ENCODE measurements at regions not wholly inside any gene's neighbourhood (a gene's known extent, or its start where the extent isn't known, plus 50 kb on each side); places are given as distances from the start of the nearest gene placed in this dataset.

DNA sequence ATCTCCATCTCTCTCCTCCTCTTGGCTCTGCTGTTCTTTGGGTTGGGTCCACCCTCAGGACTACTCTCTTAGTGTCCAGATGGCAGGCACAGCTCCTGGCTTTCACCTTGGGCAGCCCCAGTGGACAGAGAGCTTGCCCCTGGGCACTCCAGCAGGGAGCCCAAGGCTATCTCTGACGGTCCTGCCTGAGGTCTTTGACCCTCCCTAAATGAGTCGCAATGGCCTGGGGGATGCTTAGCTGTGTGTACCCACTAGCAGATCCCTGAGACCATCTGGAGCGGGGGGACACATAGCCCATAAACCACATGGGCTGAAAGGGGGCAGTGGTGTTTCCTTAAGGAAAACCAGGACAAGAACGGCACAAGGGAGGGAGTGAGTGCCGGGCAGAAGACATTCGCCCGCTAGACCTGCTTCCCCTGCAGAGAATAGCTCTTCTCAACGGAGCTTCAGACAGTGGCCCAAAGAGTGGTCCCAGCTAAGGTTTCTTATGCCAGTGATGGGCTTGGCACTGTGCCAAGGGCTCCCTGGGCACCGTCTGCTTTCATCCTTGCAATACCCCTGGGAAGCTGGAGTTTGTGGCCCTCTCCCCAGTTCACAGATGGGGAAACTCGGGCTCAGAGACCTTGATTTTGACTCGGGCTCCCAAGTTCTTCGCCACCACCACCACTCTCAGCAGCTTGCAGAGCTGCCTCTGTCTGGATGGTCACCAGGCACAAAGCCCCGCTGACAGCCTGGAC, 53.9 kb upstream of the ANO1 start:
- Histone ChIP-seq H2AK5ac (ENCODE audit: insufficient read length, low read length) (no peak overlapping the region), H2BK20ac (ENCODE audit: low read depth, low read length, poor library complexity, severe bottlenecking) (no peak overlapping the region), H3T11ph (ENCODE audit: low read length) (no peak overlapping the region), H2BK15ac (ENCODE audit: low read depth, low read length) (no peak overlapping the region), H4K91ac (ENCODE audit: insufficient read length, low read depth, low read length) (no peak overlapping the region), H3K27ac (ENCODE audit: insufficient read length, low read depth, low read length) (no peak overlapping the region), H3K27me3 (ENCODE audit: insufficient read depth, low read length) (no peaks in the 10 kb centered on the region), H3K4me2 (ENCODE audit: insufficient read depth, insufficient read length, low read length) (no peak overlapping the region), H2BK5ac (ENCODE audit: insufficient read length, low read length) (no peak overlapping the region), H2BK12ac (ENCODE audit: insufficient read length, low read depth, low read length) (no peak overlapping the region), H3K56ac (ENCODE audit: insufficient read length, low read depth, low read length) (no peak overlapping the region), H3K14ac (ENCODE audit: insufficient read depth, low read length) (no peak overlapping the region), H3K23ac (ENCODE audit: insufficient read length, low read depth, low read length) (no peak overlapping the region), H4K20me1 (ENCODE audit: control insufficient read depth, insufficient read depth, insufficient read length) (no peaks in the 10 kb centered on the region), H4K8ac (replicated peaks; ENCODE audit: insufficient read length, low read depth, low read length) (no peak overlapping the region), H3K9me3 (ENCODE audit: control insufficient read depth, low read depth, low read length) (no peaks in the 10 kb centered on the region), H3K4ac (ENCODE audit: low read depth, low read length) (no peak overlapping the region), H2AFZ (ENCODE audit: low read length) (no peak overlapping the region), H3K9ac (ENCODE audit: extremely low read depth, insufficient read length, low read length) (no peak overlapping the region), H3K4me1 (ENCODE audit: insufficient read depth, low read length) (no peaks in the 10 kb centered on the region), H3K23me2 (ENCODE audit: insufficient read length, low read depth, low read length, poor library complexity, severe bottlenecking) (no peaks in the 10 kb centered on the region), H4K5ac (ENCODE audit: insufficient read length, low read depth, low read length) (no peak overlapping the region), H2BK120ac (ENCODE audit: low read depth, low read length, poor library complexity, severe bottlenecking) (no peak overlapping the region), H3K79me1 (ENCODE audit: insufficient read depth, low read depth, low read length, poor library complexity, severe bottlenecking) (no peaks in the 10 kb centered on the region), H3K79me2 (ENCODE audit: insufficient read depth, low read length) (no peaks in the 10 kb centered on the region), H3K18ac (ENCODE audit: insufficient read length, low read depth, low read length) (no peak overlapping the region)
- H3K27ac Mint-ChIP-seq, result no peak overlapping the region
- peak; percentile 14 for DNase-seq
- TF ChIP-seq, protein P1, sequence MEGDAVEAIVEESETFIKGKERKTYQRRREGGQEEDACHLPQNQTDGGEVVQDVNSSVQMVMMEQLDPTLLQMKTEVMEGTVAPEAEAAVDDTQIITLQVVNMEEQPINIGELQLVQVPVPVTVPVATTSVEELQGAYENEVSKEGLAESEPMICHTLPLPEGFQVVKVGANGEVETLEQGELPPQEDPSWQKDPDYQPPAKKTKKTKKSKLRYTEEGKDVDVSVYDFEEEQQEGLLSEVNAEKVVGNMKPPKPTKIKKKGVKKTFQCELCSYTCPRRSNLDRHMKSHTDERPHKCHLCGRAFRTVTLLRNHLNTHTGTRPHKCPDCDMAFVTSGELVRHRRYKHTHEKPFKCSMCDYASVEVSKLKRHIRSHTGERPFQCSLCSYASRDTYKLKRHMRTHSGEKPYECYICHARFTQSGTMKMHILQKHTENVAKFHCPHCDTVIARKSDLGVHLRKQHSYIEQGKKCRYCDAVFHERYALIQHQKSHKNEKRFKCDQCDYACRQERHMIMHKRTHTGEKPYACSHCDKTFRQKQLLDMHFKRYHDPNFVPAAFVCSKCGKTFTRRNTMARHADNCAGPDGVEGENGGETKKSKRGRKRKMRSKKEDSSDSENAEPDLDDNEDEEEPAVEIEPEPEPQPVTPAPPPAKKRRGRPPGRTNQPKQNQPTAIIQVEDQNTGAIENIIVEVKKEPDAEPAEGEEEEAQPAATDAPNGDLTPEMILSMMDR (conservative IDR thresholded peaks at IDR 0.05), result no peak
- H3K4me3 Mint-ChIP-seq, result no peak overlapping the region
- H3K27me3 Mint-ChIP-seq (ENCODE audit: low read depth), result peaks cover 16% of the 10 kb centered on the region
- no CpG with 5 or more reads among the region's 13 CpGs for WGBS (ENCODE audit: extremely low coverage, insufficient read length, low lambda C conversion rate)
- no peaks in the 10 kb centered on the region for H3K36me3 Mint-ChIP-seq (ENCODE audit: insufficient read depth in 1 of 3, low read depth in 3 of 3)
- peaks cover 0 to 4% of the 10 kb centered on the region in 2 experiments; a peak in 1 of 4 replicates for H3K4me1 Mint-ChIP-seq
- no peaks in the 10 kb centered on the region for H3K9me3 Mint-ChIP-seq
